Activated CD4-positive, alpha-beta T cell treated with anti-CD3 and anti-CD28 coated beads, Interleukin-2, amount 10 ng/mL, durations not matched to agents 7 days and 5 days (primary cell): ENCODE measurements at regions not wholly inside any gene's neighbourhood (a gene's known extent, or its start where the extent isn't known, plus 50 kb on each side); places are given as distances from the start of the nearest gene placed in this dataset.

ENCODE experiments used
- CTCF ChIA-PET: fragments of 350-600 bp; sonication (Branson Sonifier 250); formaldehyde crosslinking; loops from one replicate; lab custom pipeline; 2021; ENCODE audit warnings: antibody characterized with exemption; lab: Charles Lee
- POLR2A ChIA-PET: fragments of 350-600 bp; sonication (Branson Sonifier 250); formaldehyde crosslinking; loops from one replicate; lab custom pipeline; 2021; ENCODE audit warnings: antibody characterized with exemption; lab: Charles Lee
- DNase-seq: peaks from one replicate; pipeline ENCODE4 v3.0.0-alpha.2; 2020
- H3K27ac Mint-ChIP-seq: one replicate; pipeline ENCODE4 v1.8.0; 2021; ENCODE audit warnings: mild to moderate bottlenecking, moderate library complexity, mixed read lengths
- H3K27me3 Mint-ChIP-seq: one replicate; pipeline ENCODE4 v1.8.0; 2021; ENCODE audit warnings: mixed read lengths
- H3K36me3 Mint-ChIP-seq: one replicate; pipeline ENCODE4 v1.8.0; 2021; ENCODE audit warnings: low read depth, mixed read lengths
- H3K4me1 Mint-ChIP-seq: one replicate; pipeline ENCODE4 v1.8.0; 2021; ENCODE audit warnings: mixed read lengths
- H3K4me3 Mint-ChIP-seq: one replicate; pipeline ENCODE4 v1.8.0; 2021; ENCODE audit warnings: mild to moderate bottlenecking, moderate library complexity, mixed read lengths
- H3K9me3 Mint-ChIP-seq: one replicate; pipeline ENCODE4 v1.8.0; 2021; ENCODE audit warnings: mixed read lengths

DNA sequence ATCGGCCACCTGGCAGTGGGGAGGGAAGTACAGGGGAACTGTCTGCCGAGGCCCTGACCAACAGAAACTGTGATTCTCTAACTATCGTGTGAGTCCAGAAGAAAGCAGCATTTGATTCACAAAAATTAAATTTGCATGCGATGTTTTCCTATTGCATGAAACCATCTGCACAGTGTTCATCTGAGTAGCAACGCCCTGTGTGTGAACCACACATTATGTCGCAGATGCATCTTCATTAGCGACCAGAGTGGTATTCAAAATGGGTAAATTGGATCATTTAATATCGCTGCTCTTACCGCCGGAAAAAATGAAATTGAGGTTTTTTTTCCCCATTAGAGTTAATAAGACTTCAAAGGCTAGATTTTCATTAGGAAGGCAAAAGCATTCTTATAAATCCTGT is 260.6 kb downstream of the ABCC12 start:
- Mint-ChIP-seq H3K4me1 (no peaks in the 10 kb centered on the region), H3K36me3 (no peaks in the 10 kb centered on the region), H3K9me3 (no peaks in the 10 kb centered on the region), H3K27ac (no peak overlapping the region), H3K4me3 (no peak overlapping the region), H3K27me3 (no peaks in the 10 kb centered on the region)
- DNase-seq = no peak
- POLR2A ChIA-PET = no interaction called here
- CTCF ChIA-PET = no interaction called here

DNA sequence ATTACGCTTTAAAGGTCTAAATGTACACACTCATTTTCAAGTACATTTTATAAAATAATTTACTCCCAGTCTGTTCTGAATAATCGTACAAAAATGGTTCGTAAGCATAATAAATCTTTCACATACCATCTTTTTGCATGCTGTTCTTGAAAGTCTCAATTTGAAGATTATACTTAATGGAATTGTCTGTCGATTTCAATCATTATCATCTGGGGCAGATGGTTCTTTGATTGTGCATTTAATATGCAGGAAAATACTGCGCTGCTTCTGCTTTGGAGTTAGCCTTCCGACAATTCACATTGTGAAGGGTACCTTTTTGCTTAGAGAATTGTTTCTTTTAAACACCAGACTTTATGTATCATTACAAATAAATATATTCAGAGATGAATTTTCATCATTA is 262.8 kb downstream of the ABCC12 start:
- Mint-ChIP-seq H3K9me3 (no peaks in the 10 kb centered on the region), H3K4me1 (no peaks in the 10 kb centered on the region), H3K4me3 (no peak overlapping the region), H3K36me3 (no peaks in the 10 kb centered on the region), H3K27me3 (no peaks in the 10 kb centered on the region), H3K27ac (no peak overlapping the region)
- POLR2A ChIA-PET = no interaction called here
- DNase-seq = no peak
- CTCF ChIA-PET = no interaction called here

DNA sequence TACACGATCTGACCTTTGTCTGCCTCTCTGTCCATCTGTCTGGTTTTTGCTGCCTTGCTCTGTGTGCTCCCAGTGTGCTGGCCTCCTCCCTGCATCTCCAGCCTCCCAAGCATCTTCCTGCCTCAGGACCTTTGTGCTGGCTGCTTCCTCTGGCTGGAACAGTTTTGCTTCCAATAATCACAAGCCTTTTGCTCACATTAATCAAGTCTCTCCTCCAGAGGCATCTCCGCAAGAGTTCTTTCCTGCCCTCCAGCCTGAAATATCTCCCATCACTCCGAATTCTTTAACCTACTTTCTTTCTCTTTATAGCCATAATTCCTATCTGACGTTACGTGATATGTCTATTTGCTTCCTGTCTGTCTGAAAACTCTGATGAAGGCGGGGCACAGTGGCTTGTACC is 267.1 kb downstream of the ABCC12 start:
- Mint-ChIP-seq H3K27ac (no peak overlapping the region), H3K9me3 (no peaks in the 10 kb centered on the region), H3K36me3 (no peaks in the 10 kb centered on the region), H3K4me3 (no peak overlapping the region), H3K4me1 (no peaks in the 10 kb centered on the region), H3K27me3 (peaks cover 6% of the 10 kb centered on the region)
- CTCF ChIA-PET = no interaction called here
- no peak for DNase-seq
- POLR2A ChIA-PET = no interaction called here

DNA sequence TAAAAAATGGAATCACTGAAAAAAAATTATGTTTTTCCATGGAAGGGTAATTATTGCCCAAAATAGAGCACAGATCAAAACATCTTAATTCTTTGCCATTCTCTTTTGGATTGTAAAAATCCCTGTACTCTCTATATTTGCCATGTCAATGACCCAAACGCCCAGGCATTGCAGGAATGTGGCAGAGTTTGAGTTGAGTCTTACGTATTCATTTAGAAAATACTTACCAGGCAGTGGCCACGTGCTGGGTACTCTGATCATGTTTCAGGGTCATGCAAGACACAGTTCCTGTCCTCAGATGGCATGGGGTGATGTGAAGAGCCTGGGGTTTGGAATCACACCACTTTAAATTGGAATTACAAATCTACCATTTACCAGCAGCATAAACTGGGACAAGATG is 267.7 kb downstream of the ABCC12 start:
- Mint-ChIP-seq H3K36me3 (no peaks in the 10 kb centered on the region), H3K27me3 (peaks cover 8% of the 10 kb centered on the region), H3K9me3 (no peaks in the 10 kb centered on the region), H3K27ac (no peak overlapping the region), H3K4me3 (no peak overlapping the region), H3K4me1 (no peaks in the 10 kb centered on the region)
- DNase-seq = no peak
- ChIA-PET CTCF (no interaction called here), POLR2A (no interaction called here)

DNA sequence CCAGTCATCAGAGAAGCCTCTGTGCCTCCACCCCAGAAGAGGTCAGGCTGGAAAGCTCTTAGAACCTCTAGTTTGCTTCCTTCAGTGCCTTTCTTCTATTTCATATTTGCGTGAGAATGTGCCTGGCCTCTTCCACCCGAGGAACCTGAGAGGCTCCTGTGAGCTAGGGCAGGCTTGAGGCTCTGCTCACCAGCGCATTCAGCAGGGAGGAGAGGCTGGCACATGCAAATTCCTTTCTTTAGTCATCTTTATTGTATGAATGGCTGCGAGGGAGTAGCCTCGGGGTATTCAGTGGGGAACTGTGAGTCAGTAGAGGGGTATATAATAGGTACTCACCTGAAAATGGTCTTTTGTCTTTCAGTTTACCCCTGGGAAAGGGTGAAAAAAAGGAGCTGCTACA is 268.3 kb downstream of the ABCC12 start:
- ChIA-PET CTCF (no interaction called here), POLR2A (no interaction called here)
- Mint-ChIP-seq H3K4me3 (no peak overlapping the region), H3K27ac (no peak overlapping the region), H3K4me1 (no peaks in the 10 kb centered on the region), H3K9me3 (no peaks in the 10 kb centered on the region), H3K36me3 (no peaks in the 10 kb centered on the region), H3K27me3 (peaks cover 10% of the 10 kb centered on the region)
- no peak for DNase-seq

DNA sequence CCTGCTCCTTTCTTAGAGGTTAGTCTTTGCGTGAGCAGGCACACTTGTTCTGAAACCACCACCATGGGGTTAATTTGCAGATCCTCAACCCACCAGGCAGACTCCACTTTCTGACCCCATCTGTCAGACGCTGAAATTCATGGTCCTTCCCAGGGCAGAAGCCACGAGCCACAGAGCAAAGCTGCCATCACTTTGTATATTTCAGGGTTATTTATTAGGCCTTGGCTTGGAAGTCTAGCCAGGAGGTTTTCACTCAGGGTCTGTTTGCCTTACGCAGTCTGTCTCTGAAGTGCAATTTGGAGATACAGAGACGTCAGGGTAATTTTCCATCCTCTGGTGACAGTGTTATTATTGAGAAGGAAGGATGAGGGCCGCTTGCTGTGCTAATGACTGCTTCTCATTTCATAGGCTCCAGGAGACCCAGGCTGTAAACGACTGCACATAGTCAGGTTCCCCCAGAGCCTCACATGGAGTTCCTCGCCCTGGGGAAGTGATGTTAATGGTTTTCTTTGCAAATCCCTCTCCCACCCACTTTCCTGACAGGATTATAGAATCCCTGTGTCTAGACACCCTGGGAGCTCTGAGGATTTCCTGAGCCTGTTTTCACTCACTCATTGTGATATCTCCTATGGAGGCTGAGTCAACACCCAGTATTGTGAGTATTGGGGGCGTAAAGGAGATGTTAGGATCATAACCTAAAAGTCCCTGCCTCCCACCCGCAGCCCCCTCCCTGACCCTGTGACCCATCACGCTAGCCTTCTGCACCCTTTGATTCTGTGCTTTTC is 269.0 kb downstream of the ABCC12 start:
- Mint-ChIP-seq H3K27me3 (peaks cover 10% of the 10 kb centered on the region), H3K4me1 (no peaks in the 10 kb centered on the region), H3K4me3 (no peak overlapping the region), H3K9me3 (no peaks in the 10 kb centered on the region), H3K36me3 (no peaks in the 10 kb centered on the region), H3K27ac (no peak overlapping the region)
- DNase-seq = no peak
- POLR2A ChIA-PET = no interaction called here
- CTCF ChIA-PET = no interaction called here

DNA sequence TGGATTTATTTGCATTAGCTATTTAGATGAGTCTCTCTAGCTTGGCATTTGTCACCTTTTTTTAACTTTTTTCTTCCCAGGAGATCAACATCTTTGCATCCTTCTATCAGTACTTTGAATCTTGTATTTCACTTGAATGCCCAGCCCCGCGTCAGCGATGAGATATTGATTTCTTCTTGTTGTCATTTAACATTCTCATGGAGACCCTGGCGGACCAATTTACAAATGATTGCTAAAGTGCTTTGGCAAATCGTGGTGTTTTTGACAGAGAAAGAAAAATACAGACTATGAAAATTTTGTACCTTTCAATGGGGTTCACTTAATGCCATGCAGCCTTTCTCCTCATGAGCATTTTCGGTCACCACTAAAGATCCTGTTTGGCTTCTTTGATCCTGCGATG is 269.7 kb downstream of the ABCC12 start:
- Mint-ChIP-seq H3K9me3 (no peaks in the 10 kb centered on the region), H3K27me3 (peaks cover 10% of the 10 kb centered on the region), H3K4me1 (no peaks in the 10 kb centered on the region), H3K4me3 (no peak overlapping the region), H3K27ac (no peak overlapping the region), H3K36me3 (no peaks in the 10 kb centered on the region)
- POLR2A ChIA-PET = no interaction called here
- CTCF ChIA-PET = no interaction called here
- no peak for DNase-seq

DNA sequence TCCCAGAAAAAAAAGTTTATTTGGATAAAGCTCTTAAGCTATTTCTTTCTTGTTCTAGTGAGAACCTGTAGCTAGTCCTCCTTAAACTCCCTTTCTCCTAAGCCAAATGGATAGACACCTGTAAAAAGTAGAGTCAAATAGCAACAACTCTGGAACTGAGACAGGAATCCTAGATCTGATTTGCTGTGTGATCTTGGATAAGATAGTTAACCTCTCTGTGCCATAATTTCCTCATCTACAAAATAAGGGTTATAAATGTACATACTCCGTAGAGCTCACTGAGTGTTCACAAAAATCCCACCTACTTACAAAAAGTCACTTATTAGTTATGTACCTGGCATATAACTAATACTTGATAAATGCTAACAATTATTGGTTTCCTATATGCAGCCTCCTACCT is 270.3 kb downstream of the ABCC12 start:
- no peak for DNase-seq
- Mint-ChIP-seq H3K27me3 (peaks cover 10% of the 10 kb centered on the region), H3K27ac (no peak overlapping the region), H3K36me3 (no peaks in the 10 kb centered on the region), H3K9me3 (no peaks in the 10 kb centered on the region), H3K4me1 (no peaks in the 10 kb centered on the region), H3K4me3 (no peak overlapping the region)
- CTCF ChIA-PET = no interaction called here
- POLR2A ChIA-PET = no interaction called here

DNA sequence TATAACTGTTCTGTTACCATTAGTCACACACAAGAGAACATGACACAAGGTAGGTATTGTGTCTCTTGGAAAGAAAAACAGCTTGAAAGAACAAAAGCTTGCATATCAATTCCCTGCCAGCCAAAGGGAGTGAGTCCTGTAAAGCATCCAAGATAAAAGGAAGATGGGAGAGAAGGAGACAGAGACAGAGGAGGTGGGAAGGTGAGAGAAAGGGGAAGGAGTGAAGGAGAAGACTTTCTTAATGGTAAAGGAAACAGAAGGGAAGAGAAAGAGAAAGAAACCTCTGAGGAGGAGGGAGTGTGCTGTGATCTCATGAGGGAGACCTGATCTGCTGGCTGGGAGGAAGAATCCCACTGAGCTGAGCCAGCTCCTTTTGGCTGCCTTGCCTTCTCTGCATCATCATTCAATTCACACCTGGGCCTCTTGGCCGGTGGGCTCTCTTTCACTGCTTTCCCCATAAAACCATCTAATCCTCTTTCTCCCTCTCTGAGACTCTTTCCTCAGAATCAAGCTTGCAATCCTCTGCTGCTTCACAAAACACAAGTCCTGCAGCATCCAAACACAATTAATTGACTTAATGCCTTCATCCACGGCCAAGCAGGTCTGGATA is 271.6 kb downstream of the ABCC12 start:
- no peak overlapping the region for H3K27ac Mint-ChIP-seq
- H3K27me3 Mint-ChIP-seq = peaks cover 10% of the 10 kb centered on the region
- no peaks in the 10 kb centered on the region for H3K4me1 Mint-ChIP-seq
- no peaks in the 10 kb centered on the region for H3K9me3 Mint-ChIP-seq
- ChIA-PET CTCF (no interaction called here), POLR2A (no interaction called here)
- no peak for DNase-seq
- no peak overlapping the region for H3K4me3 Mint-ChIP-seq
- H3K36me3 Mint-ChIP-seq = no peaks in the 10 kb centered on the region

DNA sequence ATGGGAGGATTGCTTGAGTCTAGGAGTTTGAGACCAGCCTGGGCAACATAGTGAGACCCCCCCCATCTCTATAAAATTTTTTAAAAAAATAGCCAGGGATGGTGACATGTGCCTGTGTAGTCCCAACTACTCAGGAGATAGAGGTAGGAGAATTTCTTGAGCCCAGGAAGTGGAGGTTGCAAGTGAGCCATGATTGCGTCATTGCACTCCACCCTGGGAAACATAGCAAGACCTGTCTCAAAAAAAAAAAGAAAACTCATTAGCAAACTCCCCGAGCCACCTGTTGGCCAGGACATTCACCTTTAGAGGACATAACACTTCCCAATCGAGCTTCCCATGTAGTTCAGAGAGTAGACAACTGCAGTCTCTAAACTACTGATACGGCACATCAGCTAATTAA is 274.2 kb downstream of the ABCC12 start:
- no peaks in the 10 kb centered on the region for H3K9me3 Mint-ChIP-seq
- ChIA-PET POLR2A (no interaction called here), CTCF (no interaction called here)
- no peaks in the 10 kb centered on the region for H3K36me3 Mint-ChIP-seq
- H3K4me3 Mint-ChIP-seq = no peak overlapping the region
- no peaks in the 10 kb centered on the region for H3K4me1 Mint-ChIP-seq
- H3K27me3 Mint-ChIP-seq = peaks cover 10% of the 10 kb centered on the region
- DNase-seq = no peak
- H3K27ac Mint-ChIP-seq = no peak overlapping the region

DNA sequence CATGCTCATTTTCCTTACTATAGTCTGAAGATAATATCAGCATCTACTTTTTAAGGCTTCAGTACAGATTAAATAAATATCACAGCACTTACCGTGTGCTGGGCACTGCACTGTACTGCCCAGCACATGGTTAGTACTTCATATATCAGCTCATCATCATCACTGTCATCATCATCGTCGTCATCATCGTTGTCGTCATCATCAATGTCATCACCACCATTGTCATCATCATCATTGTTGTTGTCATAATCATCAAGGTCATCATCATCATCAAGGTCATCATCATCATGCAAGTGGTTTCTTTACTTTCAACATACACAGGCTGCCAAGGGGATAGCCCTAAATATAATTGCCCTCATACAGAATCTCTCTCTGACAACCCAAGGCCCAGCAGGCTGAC is 275.1 kb downstream of the ABCC12 start:
- no peak overlapping the region for H3K4me3 Mint-ChIP-seq
- peaks cover 7% of the 10 kb centered on the region for H3K27me3 Mint-ChIP-seq
- no peak for DNase-seq
- ChIA-PET POLR2A (no interaction called here), CTCF (no interaction called here)
- H3K9me3 Mint-ChIP-seq = no peaks in the 10 kb centered on the region
- no peaks in the 10 kb centered on the region for H3K36me3 Mint-ChIP-seq
- H3K4me1 Mint-ChIP-seq = no peaks in the 10 kb centered on the region
- H3K27ac Mint-ChIP-seq = no peak overlapping the region

DNA sequence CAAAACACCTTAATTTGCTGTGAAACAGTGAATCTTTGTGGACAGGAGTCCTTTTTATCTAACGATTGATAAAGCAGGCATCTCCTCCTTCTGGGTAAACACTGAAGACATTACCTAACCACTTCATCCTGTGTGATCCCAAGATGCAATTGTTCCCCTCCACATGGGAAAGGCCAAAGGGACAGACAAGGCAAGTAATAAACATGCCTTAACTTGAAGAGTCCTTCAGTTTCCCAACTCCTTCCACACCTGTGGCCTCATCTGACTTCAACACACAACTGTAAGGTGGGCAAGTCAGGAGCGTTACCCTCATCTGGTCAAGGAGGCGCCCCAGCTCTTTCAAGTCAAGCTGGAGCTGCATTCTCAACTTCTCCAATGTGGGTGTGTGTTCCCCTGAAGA is 278.6 kb downstream of the ABCC12 start:
- Mint-ChIP-seq H3K4me3 (no peak overlapping the region), H3K27ac (no peak overlapping the region), H3K27me3 (no peaks in the 10 kb centered on the region), H3K9me3 (no peaks in the 10 kb centered on the region), H3K4me1 (no peaks in the 10 kb centered on the region), H3K36me3 (no peaks in the 10 kb centered on the region)
- ChIA-PET POLR2A (no interaction called here), CTCF (no interaction called here)
- no peak for DNase-seq

DNA sequence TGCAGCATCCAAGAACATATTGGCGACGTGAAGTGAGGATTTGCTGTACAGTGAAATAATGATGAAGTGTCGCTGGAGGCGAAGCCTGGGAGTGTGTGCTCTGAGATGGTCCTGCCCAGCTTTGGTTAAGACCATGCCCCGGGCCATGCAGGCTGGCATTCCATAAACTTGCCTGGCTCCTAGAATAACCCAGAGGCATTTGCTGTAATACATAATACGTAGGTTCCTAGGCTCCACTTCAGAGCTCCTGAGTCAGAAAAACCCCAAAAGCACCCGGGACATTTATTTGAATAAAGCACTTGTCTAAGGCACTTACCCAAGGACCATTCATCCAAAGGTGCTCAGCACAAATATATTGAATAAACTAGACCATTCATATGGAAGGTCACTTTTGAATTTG is 279.3 kb downstream of the ABCC12 start:
- no peak for DNase-seq
- H3K27ac Mint-ChIP-seq = no peak overlapping the region
- POLR2A ChIA-PET = no interaction called here
- H3K4me3 Mint-ChIP-seq = no peak overlapping the region
- CTCF ChIA-PET = no interaction called here
- no peaks in the 10 kb centered on the region for H3K4me1 Mint-ChIP-seq
- no peaks in the 10 kb centered on the region for H3K36me3 Mint-ChIP-seq
- H3K27me3 Mint-ChIP-seq = no peaks in the 10 kb centered on the region
- H3K9me3 Mint-ChIP-seq = no peaks in the 10 kb centered on the region

DNA sequence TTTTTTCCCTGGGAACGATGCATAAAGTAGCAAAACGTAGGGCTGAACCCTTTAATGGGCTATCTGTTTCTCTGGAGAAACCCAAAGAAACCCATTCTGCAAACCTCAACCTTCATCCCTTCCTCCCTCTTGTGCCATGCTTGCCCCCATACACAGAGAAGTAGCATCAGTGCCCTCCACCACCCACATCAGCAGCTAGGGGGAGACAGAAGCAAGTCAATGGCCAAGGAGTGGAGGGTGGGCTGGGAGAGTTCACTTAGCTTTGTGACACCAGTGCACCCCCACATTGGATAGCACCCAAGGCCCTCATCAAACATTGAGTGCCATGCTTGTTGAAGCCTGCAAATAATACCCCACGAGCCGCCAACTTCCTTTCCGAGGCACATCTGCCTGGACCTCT is 282.4 kb downstream of the ABCC12 start:
- DNase-seq = no peak
- H3K27ac Mint-ChIP-seq = no peak overlapping the region

More for the DNA sequence above, 282.4 kb downstream of the ABCC12 start:
- H3K4me3 Mint-ChIP-seq = no peak overlapping the region
- POLR2A ChIA-PET = no interaction called here
- no peaks in the 10 kb centered on the region for H3K4me1 Mint-ChIP-seq
- H3K9me3 Mint-ChIP-seq = no peaks in the 10 kb centered on the region
- H3K27me3 Mint-ChIP-seq = no peaks in the 10 kb centered on the region
- no peaks in the 10 kb centered on the region for H3K36me3 Mint-ChIP-seq
- CTCF ChIA-PET = no interaction called here
